ENCODE measurements at regions not wholly inside any gene's neighbourhood (a gene's known extent, or its start where the extent isn't known, plus 50 kb on each side); places are given as distances from the start of the nearest gene placed in this dataset.

- intact Hi-C loops (cut with DNase I) = no loop called here
- no peak for DNase-seq (ENCODE audit: low spot score)
These were observed 265.6 kb downstream of the DSEL start for GRCh38 chr18:67250776-67251424.

- intact Hi-C loops (cut with DNase I) = no loop called here
- no peak for DNase-seq (ENCODE audit: low spot score)
These were observed 272.5 kb downstream of the DSEL start for GRCh38 chr18:67243799-67244587.

GRCh38 chr18:67242001-67242400 is 274.5 kb downstream of the DSEL start:
- DNase-seq (ENCODE audit: low spot score) = no peak
- intact Hi-C loops (cut with DNase I) = no loop called here

- intact Hi-C loops (cut with DNase I) = no loop called here
- DNase-seq (ENCODE audit: low spot score) = no peak
These were observed 275.2 kb downstream of the DSEL start for GRCh38 chr18:67241299-67241698.

- no peak for DNase-seq (ENCODE audit: low spot score)
- intact Hi-C loops (cut with DNase I) = no loop called here
These were observed 276.7 kb downstream of the DSEL start for GRCh38 chr18:67239826-67240225.

GRCh38 chr18:67232991-67233390 is 283.5 kb downstream of the DSEL start:
- intact Hi-C loops (cut with DNase I) = no loop called here
- no peak for DNase-seq (ENCODE audit: low spot score)

GRCh38 chr18:67232406-67232805 is 284.1 kb downstream of the DSEL start:
- DNase-seq (ENCODE audit: low spot score) = no peak
- intact Hi-C loops (cut with DNase I) = no loop called here

- intact Hi-C loops (cut with DNase I) = no loop called here
- no peak for DNase-seq (ENCODE audit: low spot score)
These were observed 293.6 kb downstream of the DSEL start for GRCh38 chr18:67222887-67223286.

GRCh38 chr18:67219821-67220220 is 296.7 kb downstream of the DSEL start:
- DNase-seq (ENCODE audit: low spot score) = no peak
- intact Hi-C loops (cut with DNase I) = loop anchor here (5.0 kb wide), 1 partner anchor 1437 kb away; no protein-coding TSS in a partner anchor

GRCh38 chr18:67218556-67218955 is 298.0 kb downstream of the DSEL start:
- no peak for DNase-seq (ENCODE audit: low spot score)
- intact Hi-C loops (cut with DNase I) = loop anchor here (5.0 kb wide), 1 partner anchor 1439 kb away; no protein-coding TSS in a partner anchor

GRCh38 chr18:67217551-67218166 is 298.9 kb downstream of the DSEL start:
- DNase-seq (ENCODE audit: low spot score) = no peak
- intact Hi-C loops (cut with DNase I) = loop anchor here (5.0 kb wide), 1 partner anchor 1440 kb away; no protein-coding TSS in a partner anchor

GRCh38 chr18:67216846-67217245 is 299.7 kb downstream of the DSEL start:
- intact Hi-C loops (cut with DNase I) = loop anchor here (5.0 kb wide), 1 partner anchor 1440 kb away; no protein-coding TSS in a partner anchor
- no peak for DNase-seq (ENCODE audit: low spot score)

GRCh38 chr18:67215686-67216085 is 300.8 kb downstream of the DSEL start:
- no peak for DNase-seq (ENCODE audit: low spot score)
- intact Hi-C loops (cut with DNase I) = loop anchor here (5.0 kb wide), 1 partner anchor 1442 kb away; no protein-coding TSS in a partner anchor

GRCh38 chr18:67211646-67212045 is 304.9 kb downstream of the DSEL start:
- intact Hi-C loops (cut with DNase I) = no loop called here

GRCh38 chr18:67200665-67201064 is 315.9 kb downstream of the DSEL start:
- intact Hi-C loops (cut with DNase I) = loop anchor here (2.0 kb wide), 1 partner anchor 96 kb away; no protein-coding TSS in a partner anchor
- no peak for DNase-seq (ENCODE audit: low spot score)

More at GRCh38 chr18:67211646-67212045, 304.9 kb downstream of the DSEL start:
- no peak for DNase-seq (ENCODE audit: low spot score)

GRCh38 chr18:67199993-67200617 is 316.4 kb downstream of the DSEL start:
- DNase-seq (ENCODE audit: low spot score) = no peak
- intact Hi-C loops (cut with DNase I) = loop anchor here (2.0 kb wide), 1 partner anchor 95 kb away; no protein-coding TSS in a partner anchor

- intact Hi-C loops (cut with DNase I) = no loop called here
- no peak for DNase-seq (ENCODE audit: low spot score)
These were observed 321.6 kb downstream of the DSEL start for GRCh38 chr18:67194886-67195285.

- DNase-seq (ENCODE audit: low spot score) = no peak
- intact Hi-C loops (cut with DNase I) = no loop called here
These were observed 324.0 kb downstream of the DSEL start for GRCh38 chr18:67192535-67192934.

- no peak for DNase-seq (ENCODE audit: low spot score)
- intact Hi-C loops (cut with DNase I) = no loop called here
These were observed 333.1 kb downstream of the DSEL start for GRCh38 chr18:67183398-67183797.

GRCh38 chr18:67179726-67180125 is 336.8 kb downstream of the DSEL start:
- intact Hi-C loops (cut with DNase I) = no loop called here
- no peak for DNase-seq (ENCODE audit: low spot score)

Data from cardiac septum (tissue), 1 donor.